ENCODE measurements at regions not wholly inside any gene's neighbourhood (a gene's known extent, or its start where the extent isn't known, plus 50 kb on each side); places are given as distances from the start of the nearest gene placed in this dataset.

DNA sequence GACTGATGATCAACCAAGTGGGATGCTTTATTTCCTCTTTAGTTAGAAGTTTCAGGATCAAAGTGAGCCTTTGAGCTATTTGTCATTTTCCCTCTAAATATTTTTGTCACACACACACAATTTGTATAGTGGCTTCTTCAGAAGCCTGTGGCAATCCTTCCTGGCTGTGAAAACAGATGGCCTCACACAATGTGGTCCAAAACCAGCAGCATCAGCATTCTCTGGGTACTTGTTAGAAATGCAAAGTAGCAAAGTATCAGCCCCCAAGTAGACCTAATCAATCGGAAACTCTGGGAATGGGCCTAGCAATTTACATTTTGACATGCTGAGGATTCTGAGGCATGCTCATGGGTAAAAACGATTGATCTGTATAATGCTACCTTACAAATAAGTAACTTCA, 115.9 kb downstream of the PAX1 start:
- no peaks in the 10 kb centered on the region for H4K20me1 ChIP-seq
- no peak overlapping the region for H3K4me2 ChIP-seq
- no peaks in the 10 kb centered on the region for H3K9me3 ChIP-seq (replicated peaks in 1 of 11)
- no peak for TF ChIP-seq Cebpa-rat (IDR thresholded peaks at IDR 0.05)
- H3K4me3 ChIP-seq: no peak overlapping the region
- no peak overlapping the region for H3K9ac ChIP-seq
- H3K36me3 ChIP-seq: no peaks in the 10 kb centered on the region
- H3K4me1 ChIP-seq: no peaks in the 10 kb centered on the region
- H3K27me3 ChIP-seq: no peaks in the 10 kb centered on the region
- no peak overlapping the region for H3K27ac ChIP-seq

DNA sequence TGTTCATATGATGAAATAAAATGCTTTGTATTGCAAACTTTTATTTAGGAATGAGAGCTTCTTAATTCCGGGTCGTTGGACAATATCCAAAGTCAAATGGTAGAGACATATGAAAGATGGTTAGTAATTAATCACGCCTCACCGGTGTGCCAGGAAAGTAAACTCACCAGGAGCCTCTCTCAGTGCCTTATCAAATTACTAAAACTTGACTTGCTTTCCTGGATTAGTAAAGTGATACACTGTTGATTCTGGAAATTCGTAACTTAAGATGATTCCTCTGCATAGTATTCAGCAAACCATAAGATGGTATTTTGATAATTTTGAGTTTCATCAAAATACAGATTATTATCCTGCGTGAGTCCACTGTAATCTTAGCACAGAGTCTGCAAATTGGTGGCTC, 115.2 kb downstream of the PAX1 start:
- Histone ChIP-seq H3K4me3 (no peak overlapping the region), H3K27me3 (no peaks in the 10 kb centered on the region), H3K9ac (no peak overlapping the region), H4K20me1 (no peaks in the 10 kb centered on the region), H3K4me1 (no peaks in the 10 kb centered on the region), H3K36me3 (no peaks in the 10 kb centered on the region), H3K4me2 (no peak overlapping the region), H3K9me3 (replicated peaks in 1 of 11) (no peaks in the 10 kb centered on the region), H3K27ac (no peak overlapping the region)
- no peak for TF ChIP-seq Cebpa-rat (IDR thresholded peaks at IDR 0.05)

GRCh38 chr20:21820045-21820444, 114.6 kb downstream of the PAX1 start:
- Histone ChIP-seq H3K4me1 (no peaks in the 10 kb centered on the region), H3K4me2 (no peak overlapping the region), H3K9ac (no peak overlapping the region), H3K27ac (no peak overlapping the region), H3K9me3 (replicated peaks in 1 of 11) (no peaks in the 10 kb centered on the region), H4K20me1 (no peaks in the 10 kb centered on the region), H3K36me3 (no peaks in the 10 kb centered on the region), H3K27me3 (no peaks in the 10 kb centered on the region), H3K4me3 (no peak overlapping the region)
- no peak for TF ChIP-seq Cebpa-rat (IDR thresholded peaks at IDR 0.05)

DNA sequence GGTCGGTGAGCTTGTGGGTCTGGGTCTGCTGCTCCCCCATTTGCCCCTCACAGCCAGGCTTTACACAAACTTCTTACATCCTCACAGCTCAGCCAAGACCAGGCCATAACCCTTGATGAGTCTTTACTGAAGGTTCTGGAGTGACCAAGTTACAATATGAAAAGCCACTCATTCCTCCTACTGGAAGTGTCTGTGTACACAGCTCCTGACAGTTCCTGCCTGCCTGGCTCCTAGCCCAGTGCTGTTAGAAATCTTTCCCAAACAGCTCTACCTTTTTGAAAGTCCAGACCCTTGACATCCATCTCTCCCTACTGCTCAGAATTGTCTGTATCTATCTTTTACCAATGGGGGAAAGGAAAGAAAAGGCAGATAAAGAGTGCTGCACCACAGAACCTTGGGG, 106.9 kb downstream of the PAX1 start:
- no peaks in the 10 kb centered on the region for H4K20me1 ChIP-seq
- no peak overlapping the region for H3K27ac ChIP-seq
- H3K9me3 ChIP-seq (replicated peaks in 1 of 11): peaks cover 0 to 10% (median 0%) of the 10 kb centered on the region in 11 experiments; a peak in 8 of 22 replicates
- H3K4me1 ChIP-seq: peaks cover 0 to 35% (median 27%) of the 10 kb centered on the region in 10 experiments; a peak in 15 of 20 replicates
- no peak for TF ChIP-seq Cebpa-rat (IDR thresholded peaks at IDR 0.05)
- no peak overlapping the region for H3K4me3 ChIP-seq
- no peaks in the 10 kb centered on the region for H3K36me3 ChIP-seq
- H3K4me2 ChIP-seq: no peak overlapping the region
- no peak overlapping the region for H3K9ac ChIP-seq
- no peaks in the 10 kb centered on the region for H3K27me3 ChIP-seq

GRCh38 chr20:21809961-21810523, 104.6 kb downstream of the PAX1 start:
- H3K27ac ChIP-seq: no peak overlapping the region
- peaks cover 0 to 35% (median 27%) of the 10 kb centered on the region in 10 experiments; a peak in 15 of 20 replicates for H3K4me1 ChIP-seq
- H4K20me1 ChIP-seq: no peaks in the 10 kb centered on the region
- no peaks in the 10 kb centered on the region for H3K36me3 ChIP-seq
- H3K27me3 ChIP-seq: no peaks in the 10 kb centered on the region
- H3K4me3 ChIP-seq: peak overlapping the region in 1 of 10 experiments; percentile 20; a peak in 1 of 20 replicates
- TF ChIP-seq Cebpa-rat (IDR thresholded peaks at IDR 0.05): no peak
- H3K4me2 ChIP-seq: peak overlapping the region; percentile 29 to 81 (median 65); a peak in 21 of 22 replicates
- H3K9me3 ChIP-seq (replicated peaks in 1 of 11): peaks cover 0 to 10% (median 0%) of the 10 kb centered on the region in 11 experiments; a peak in 8 of 22 replicates
- H3K9ac ChIP-seq: peak overlapping the region in 1 of 11 experiments; percentile 29; a peak in 1 of 22 replicates

- peak overlapping the region in 3 of 11 experiments; percentile 72 to 81 (median 81); a peak in 3 of 22 replicates for H3K4me2 ChIP-seq
- no peaks in the 10 kb centered on the region for H3K36me3 ChIP-seq
- no peaks in the 10 kb centered on the region for H4K20me1 ChIP-seq
- H3K27me3 ChIP-seq: no peaks in the 10 kb centered on the region
- no peak overlapping the region for H3K4me3 ChIP-seq
- no peak for TF ChIP-seq Cebpa-rat (IDR thresholded peaks at IDR 0.05)
- H3K4me1 ChIP-seq: peaks cover 0 to 35% (median 27%) of the 10 kb centered on the region in 10 experiments; a peak in 15 of 20 replicates
- H3K27ac ChIP-seq: no peak overlapping the region
- H3K9me3 ChIP-seq (replicated peaks in 1 of 11): peaks cover 0 to 10% (median 0%) of the 10 kb centered on the region in 11 experiments; a peak in 8 of 22 replicates
- no peak overlapping the region for H3K9ac ChIP-seq
Observed at GRCh38 chr20:21808863-21809664, 103.6 kb downstream of the PAX1 start.

- H3K27ac ChIP-seq: no peak overlapping the region
- H3K9me3 ChIP-seq (replicated peaks in 1 of 11): peaks cover 0 to 10% (median 0%) of the 10 kb centered on the region in 11 experiments; a peak in 8 of 22 replicates
- no peaks in the 10 kb centered on the region for H3K27me3 ChIP-seq
- H3K9ac ChIP-seq: no peak overlapping the region
- no peak overlapping the region for H3K4me2 ChIP-seq
- H3K4me3 ChIP-seq: no peak overlapping the region
- no peaks in the 10 kb centered on the region for H4K20me1 ChIP-seq
- peaks cover 0 to 35% (median 27%) of the 10 kb centered on the region in 10 experiments; a peak in 15 of 20 replicates for H3K4me1 ChIP-seq
- TF ChIP-seq Cebpa-rat (IDR thresholded peaks at IDR 0.05): no peak
- H3K36me3 ChIP-seq: no peaks in the 10 kb centered on the region
Observed at GRCh38 chr20:21808139-21808538, 102.7 kb downstream of the PAX1 start.

- no peak overlapping the region for H3K9ac ChIP-seq
- H3K4me1 ChIP-seq: peaks cover 0 to 11% (median 4%) of the 10 kb centered on the region in 10 experiments; a peak in 11 of 20 replicates
- no peak overlapping the region for H3K27ac ChIP-seq
- H3K4me3 ChIP-seq: no peak overlapping the region
- no peaks in the 10 kb centered on the region for H3K27me3 ChIP-seq
- H3K4me2 ChIP-seq: no peak overlapping the region
- no peaks in the 10 kb centered on the region for H3K36me3 ChIP-seq
- H3K9me3 ChIP-seq (replicated peaks in 1 of 11): peaks cover 0 to 10% (median 0%) of the 10 kb centered on the region in 11 experiments; a peak in 8 of 22 replicates
- no peaks in the 10 kb centered on the region for H4K20me1 ChIP-seq
- no peak for TF ChIP-seq Cebpa-rat (IDR thresholded peaks at IDR 0.05)
Observed at GRCh38 chr20:21804802-21805201, 99.3 kb downstream of the PAX1 start.

- Histone ChIP-seq H3K36me3 (no peaks in the 10 kb centered on the region), H3K9ac (no peak overlapping the region), H3K27ac (no peak overlapping the region), H3K9me3 (replicated peaks in 1 of 11) (peaks cover 0 to 5% (median 0%) of the 10 kb centered on the region in 11 experiments; a peak in 1 of 22 replicates), H3K4me1 (no peaks in the 10 kb centered on the region), H3K27me3 (no peaks in the 10 kb centered on the region), H3K4me2 (no peak overlapping the region), H3K4me3 (no peak overlapping the region), H4K20me1 (no peaks in the 10 kb centered on the region)
- no peak for TF ChIP-seq Cebpa-rat (IDR thresholded peaks at IDR 0.05)
Observed at GRCh38 chr20:21801193-21801592, 95.7 kb downstream of the PAX1 start.

Data from BLaER1 treated with 17β-estradiol and CSF1 and Interleukin-3, amounts not matched to agents 10 nM and 100 nM (cell line).